HEK293 (cell line): ENCODE measurements at regions not wholly inside any gene's neighbourhood (a gene's known extent, or its start where the extent isn't known, plus 50 kb on each side); places are given as distances from the start of the nearest gene placed in this dataset.

ENCODE experiments used
- CTCF ChIA-PET: fragments of 350-600 bp; formaldehyde crosslinking; extraction: SDS; loops from one replicate; lab custom pipeline; 2021; ENCODE audit warnings: antibody characterized with exemption; lab: Yijun Ruan, JAX
- POLR2A ChIA-PET: fragments of 300-600 bp; formaldehyde crosslinking; extraction: SDS; loops from one replicate; lab custom pipeline; 2020; ENCODE audit warnings: antibody characterized with exemption, inconsistent platforms; lab: Yijun Ruan, JAX
- H3K27ac ChIP-seq: fragments of 200-500 bp; sonication (Bioruptor generic); 2 replicates; pipeline ENCODE4 v1.5.1; 2014; ENCODE audit warnings: low read depth, low read length, control low read depth, inconsistent platforms; ENCODE audit errors: extremely low read depth
- H3K36me3 ChIP-seq, 2 experiments: fragments of 200-500 bp in 1 of 2; sonication (Bioruptor generic) in 1 of 2; 1 replicate in 1 of 2; 2 replicates in 1 of 2; pipeline ENCODE4 v1.5.1; 2014 to 2017; ENCODE audit warnings: inconsistent platforms in 2 of 2, low read length in 2 of 2; ENCODE audit not compliant: control insufficient read depth in 2 of 2, insufficient read depth in 1 of 2
- H3K4me1 ChIP-seq: fragments of 200-500 bp; sonication (Bioruptor generic); 2 replicates; pipeline ENCODE4 v1.5.1; 2014; ENCODE audit warnings: mild to moderate bottlenecking, low read length, inconsistent platforms; ENCODE audit not compliant: control insufficient read depth, insufficient read depth
- H3K4me3 ChIP-seq: 2 replicates; pipeline ENCODE4 v1.5.1; 2011; ENCODE audit warnings: low read depth, mild to moderate bottlenecking, control low read depth, low read length, moderate library complexity
- H3K9me3 ChIP-seq: fragments of 200-500 bp; sonication (Bioruptor generic); 2 replicates; pipeline ENCODE4 v1.5.1; 2014; ENCODE audit warnings: low read depth, low read length, inconsistent platforms; ENCODE audit not compliant: control insufficient read depth, insufficient read depth
- CTCF ChIP-seq: fragments of 450-650 bp; formaldehyde crosslinking; IDR thresholded peaks from 2 replicates; pipeline ENCODE4 v1.5.1; 2016; ENCODE audit warnings: missing biosample characterization, missing genetic modification characterization
- IKZF3 ChIP-seq: fragments of 450-650 bp; IDR thresholded peaks from 2 replicates; pipeline ENCODE4 v1.5.0; 2018; ENCODE audit warnings: missing biosample characterization, mild to moderate bottlenecking, missing genetic modification characterization, moderate library complexity
- KLF1 ChIP-seq: fragments of 450-650 bp; formaldehyde crosslinking; IDR thresholded peaks from 2 replicates; pipeline ENCODE4 v1.5.1; 2016; ENCODE audit warnings: missing biosample characterization, missing genetic modification characterization
- KLF9 ChIP-seq: fragments of 450-650 bp; formaldehyde crosslinking; IDR thresholded peaks from 2 replicates; pipeline ENCODE4 v1.5.1; 2016; ENCODE audit warnings: missing biosample characterization, missing genetic modification characterization, low read depth
- MZF1 ChIP-seq: fragments of 450-650 bp; formaldehyde crosslinking; IDR thresholded peaks from 2 replicates; pipeline ENCODE4 v1.5.1; 2017; ENCODE audit warnings: missing biosample characterization, missing genetic modification characterization, borderline replicate concordance
- PATZ1 ChIP-seq: fragments of 450-650 bp; formaldehyde crosslinking; IDR thresholded peaks from 2 replicates; pipeline ENCODE4 v1.5.1; 2016; ENCODE audit warnings: missing biosample characterization, missing genetic modification characterization
- PRDM6 ChIP-seq: fragments of 450-650 bp; formaldehyde crosslinking; IDR thresholded peaks from 2 replicates; pipeline ENCODE4 v1.5.1; 2017; ENCODE audit warnings: missing biosample characterization, missing genetic modification characterization
- TSHZ1 ChIP-seq: fragments of 450-650 bp; formaldehyde crosslinking; IDR thresholded peaks from 2 replicates; pipeline ENCODE4 v1.5.1; 2016; ENCODE audit warnings: missing biosample characterization, missing genetic modification characterization, borderline replicate concordance
- ZBTB10 ChIP-seq: fragments of 450-650 bp; formaldehyde crosslinking; IDR thresholded peaks from 2 replicates; pipeline ENCODE4 v1.5.1; 2016; ENCODE audit warnings: missing biosample characterization, missing genetic modification characterization
- ZBTB17 ChIP-seq: fragments of 450-650 bp; formaldehyde crosslinking; IDR thresholded peaks from 2 replicates; pipeline ENCODE4 v1.5.1; 2016; ENCODE audit warnings: missing biosample characterization, missing genetic modification characterization
- ZBTB20 ChIP-seq: fragments of 450-650 bp; formaldehyde crosslinking; IDR thresholded peaks from 2 replicates; pipeline ENCODE4 v1.5.1; 2016; ENCODE audit warnings: missing biosample characterization, missing genetic modification characterization
- ZNF169 ChIP-seq: fragments of 450-650 bp; formaldehyde crosslinking; IDR thresholded peaks from 2 replicates; pipeline ENCODE4 v1.5.1; 2016; ENCODE audit warnings: missing biosample characterization, missing genetic modification characterization
- ZNF239 ChIP-seq: fragments of 450-650 bp; formaldehyde crosslinking; IDR thresholded peaks from 2 replicates; pipeline ENCODE4 v1.5.1; 2016; ENCODE audit warnings: missing biosample characterization, missing genetic modification characterization
- ZNF292 ChIP-seq: fragments of 450-650 bp; formaldehyde crosslinking; IDR thresholded peaks from 2 replicates; pipeline ENCODE4 v1.5.1; 2016; ENCODE audit warnings: low read depth, missing biosample characterization, missing genetic modification characterization, borderline replicate concordance
- ZNF311 ChIP-seq: fragments of 450-650 bp; formaldehyde crosslinking; IDR thresholded peaks from 2 replicates; pipeline ENCODE4 v1.5.1; 2017; ENCODE audit warnings: missing biosample characterization, missing genetic modification characterization, borderline replicate concordance
- ZNF404 ChIP-seq: fragments of 450-650 bp; formaldehyde crosslinking; IDR thresholded peaks from 2 replicates; pipeline ENCODE4 v1.5.1; 2017; ENCODE audit warnings: missing biosample characterization, missing genetic modification characterization
- ZNF48 ChIP-seq: fragments of 450-650 bp; formaldehyde crosslinking; IDR thresholded peaks from 2 replicates; pipeline ENCODE4 v1.5.1; 2016; ENCODE audit warnings: missing biosample characterization, missing genetic modification characterization
- ZNF561 ChIP-seq: fragments of 450-650 bp; IDR thresholded peaks from 2 replicates; pipeline ENCODE4 v1.5.1; 2018; ENCODE audit warnings: missing biosample characterization, missing genetic modification characterization, borderline replicate concordance
- ZSCAN30 ChIP-seq: fragments of 450-650 bp; IDR thresholded peaks from 2 replicates; pipeline ENCODE4 v1.5.1; 2018; ENCODE audit warnings: missing biosample characterization, mild to moderate bottlenecking, missing genetic modification characterization, moderate library complexity

- H3K27ac ChIP-seq, result no peak overlapping the region
- TF ChIP-seq KLF9 (tag by site-specific recombination) (no peak), IKZF3 (no peak), PRDM6 (no peak), TSHZ1 (tag by site-specific recombination) (no peak), KLF1 (tag by site-specific recombination) (no peak), PATZ1 (tag by site-specific recombination) (no peak), CTCF (tag by site-specific recombination) (no peak), ZNF404 (tag by site-specific recombination) (no peak), ZNF292 (tag by site-specific recombination) (no peak), ZNF561 (tag by site-specific recombination) (no peak), ZSCAN30 (no peak), ZNF311 (tag by site-specific recombination) (no peak), ZBTB10 (tag by site-specific recombination) (no peak), MZF1 (tag by site-specific recombination) (no peak), ZNF48 (no peak), ZNF169 (tag by site-specific recombination) (no peak), ZBTB17 (tag by site-specific recombination) (no peak), ZBTB20 (tag by site-specific recombination) (no peak), ZNF239 (tag by site-specific recombination) (no peak)
- TF ChIP-seq, all 188 proteins: peak for 0
- H3K4me1 ChIP-seq, result no peaks in the 10 kb centered on the region
- no peaks in the 10 kb centered on the region for H3K36me3 ChIP-seq
- ChIA-PET POLR2A (no interaction called here), CTCF (no interaction called here)
- H3K9me3 ChIP-seq, result no peaks in the 10 kb centered on the region
- no peak overlapping the region for H3K4me3 ChIP-seq
Observed at GRCh38 chr11:23696688-23697415, 800.0 kb upstream of the LUZP2 start.
